Neural cell (in vitro differentiated cells): ENCODE measurements at regions not wholly inside any gene's neighbourhood (a gene's known extent, or its start where the extent isn't known, plus 50 kb on each side); places are given as distances from the start of the nearest gene placed in this dataset.

Experiments used
- H2AFZ ChIP-seq: fragments of 200-600, 300-800 bp; sonication (generic), shearing (Covaris generic); 2 replicates; pipeline ENCODE4 v1.6.0; 2014; ENCODE audit warnings: low read depth, mild to moderate bottlenecking, antibody characterized with exemption, low read length, moderate library complexity
- H3F3A ChIP-seq: fragments of 200-600 bp; shearing (Covaris generic); 2 replicates; pipeline ENCODE4 v1.6.1; 2016; ENCODE audit warnings: mild to moderate bottlenecking, moderate library complexity, mixed read lengths, antibody characterized with exemption, low read length; ENCODE audit not compliant: insufficient read depth, poor library complexity, severe bottlenecking
- H3K27ac ChIP-seq: fragments of 200-600, 300-800 bp; sonication (generic), shearing (Covaris generic); 2 replicates; pipeline ENCODE4 v1.5.1; 2014; ENCODE audit warnings: mild to moderate bottlenecking, low read length, moderate library complexity
- H3K27me3 ChIP-seq: fragments of 300-800, 200-600 bp; sonication (generic), shearing (Covaris generic); 2 replicates; pipeline ENCODE4 v1.6.0; 2014; ENCODE audit warnings: mild to moderate bottlenecking, low read depth, low read length, moderate library complexity; ENCODE audit not compliant: insufficient read depth
- H3K36me3 ChIP-seq: fragments of 300-800, 200-600 bp; sonication (generic), shearing (Covaris generic); 2 replicates; pipeline ENCODE4 v1.5.1; 2014; ENCODE audit warnings: mild to moderate bottlenecking, antibody characterized with exemption, low read length, moderate library complexity; ENCODE audit not compliant: insufficient read depth
- H3K4me2 ChIP-seq: fragments of 300-800, 200-600 bp; sonication (generic), shearing (Covaris generic); 2 replicates; pipeline ENCODE4 v1.6.0; 2014; ENCODE audit warnings: mild to moderate bottlenecking, low read length
- H3K4me3 ChIP-seq: fragments of 300-800, 200-600 bp; sonication (generic), shearing (Covaris generic); 2 replicates; pipeline ENCODE4 v1.5.1; 2014; ENCODE audit warnings: mild to moderate bottlenecking, low read length, moderate library complexity
- H3K79me2 ChIP-seq: fragments of 200-600 bp; shearing (Covaris generic); replicated peaks from 2 replicates; pipeline ENCODE4 v1.6.0; 2014; ENCODE audit warnings: mild to moderate bottlenecking, low read length, moderate library complexity; ENCODE audit not compliant: insufficient read depth
- H3K9ac ChIP-seq: fragments of 300-800, 200-600 bp; sonication (generic), shearing (Covaris generic); 2 replicates; pipeline ENCODE4 v1.6.1; 2016; ENCODE audit warnings: mild to moderate bottlenecking, low read length, mixed read lengths
- H3K9me2 ChIP-seq: fragments of 200-600 bp; shearing (Covaris generic); 2 replicates; pipeline ENCODE4 v1.6.1; 2016; ENCODE audit warnings: mild to moderate bottlenecking, low read length, mixed read lengths; ENCODE audit not compliant: insufficient read depth
- H3K9me3 ChIP-seq: fragments of 200-600, 300-800 bp; sonication (generic), shearing (Covaris generic); 2 replicates; pipeline ENCODE4 v1.6.1; 2016; ENCODE audit warnings: mild to moderate bottlenecking, mixed run types, low read length, moderate library complexity, mixed read lengths
- H4K20me1 ChIP-seq: fragments of 200-600 bp; shearing (Covaris generic); 2 replicates; pipeline ENCODE4 v1.6.1; 2016; ENCODE audit warnings: mild to moderate bottlenecking, mixed run types; ENCODE audit not compliant: insufficient read depth
- EP300 ChIP-seq: fragments of 450-650 bp; conservative IDR thresholded peaks from 2 replicates; pipeline ENCODE4 v1.6.1; 2014; ENCODE audit warnings: antibody characterized with exemption, mild to moderate bottlenecking, moderate library complexity; ENCODE audit not compliant: poor library complexity, severe bottlenecking
- EZH2 ChIP-seq: fragments of 200-600, 300-800 bp; shearing (Covaris generic), sonication (generic); IDR thresholded peaks from 2 replicates; pipeline ENCODE4 v1.6.1; 2014; ENCODE audit warnings: antibody characterized with exemption, low read length, borderline replicate concordance, mild to moderate bottlenecking; ENCODE audit not compliant: insufficient read depth, poor library complexity, severe bottlenecking
- MXI1 ChIP-seq: fragments of 450-650 bp; conservative IDR thresholded peaks from 2 replicates; pipeline ENCODE4 v1.6.1; 2014; ENCODE audit warnings: antibody characterized with exemption, mild to moderate bottlenecking; ENCODE audit not compliant: poor library complexity, severe bottlenecking
- POLR2AphosphoS5 ChIP-seq: IDR thresholded peaks from 2 replicates; pipeline ENCODE4 v1.6.1; 2012
- RAD21 ChIP-seq: fragments of 450-650 bp; conservative IDR thresholded peaks from 2 replicates; pipeline ENCODE4 v1.6.1; 2014; ENCODE audit warnings: antibody characterized with exemption, mild to moderate bottlenecking, moderate library complexity
- SMC3 ChIP-seq: fragments of 450-650 bp; conservative IDR thresholded peaks from 2 replicates; pipeline ENCODE4 v1.6.1; 2014; ENCODE audit warnings: antibody characterized with exemption, mild to moderate bottlenecking, moderate library complexity; ENCODE audit not compliant: poor library complexity
- TAF1 ChIP-seq: IDR thresholded peaks from 2 replicates; pipeline ENCODE4 v1.6.1; 2012; ENCODE audit warnings: low read depth
- TF ChIP-seq, protein P1 (sequence below): fragments of 450-650 bp; IDR thresholded peaks from 2 replicates; pipeline ENCODE4 v1.5.1; 2014; ENCODE audit warnings: antibody characterized with exemption, mild to moderate bottlenecking, moderate library complexity; ENCODE audit not compliant: poor library complexity, severe bottlenecking
- TF ChIP-seq, protein P2 (sequence below): IDR thresholded peaks from 2 replicates; pipeline ENCODE4 v1.6.1; 2012; ENCODE audit warnings: borderline replicate concordance

DNA sequence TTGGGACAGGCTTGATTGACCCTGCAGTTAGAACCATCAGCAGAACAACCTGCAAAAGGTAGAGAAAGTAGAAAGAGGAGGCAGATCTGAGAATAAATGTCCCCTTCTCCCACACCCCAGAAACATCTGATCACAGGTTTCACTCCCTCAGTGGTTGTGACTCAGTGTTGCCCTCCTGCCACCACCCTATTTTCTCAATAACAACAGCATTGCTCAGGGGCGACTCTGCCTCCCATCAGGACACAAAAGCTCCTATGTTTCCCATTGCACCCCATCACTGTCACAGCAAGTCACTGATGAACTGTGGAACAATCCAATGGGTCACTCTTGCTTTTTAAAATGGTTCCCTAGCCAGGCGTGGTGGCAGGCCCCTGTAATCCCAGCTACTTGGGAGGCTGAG is 110.2 kb downstream of the RASSF10 start:
- no peaks in the 10 kb centered on the region for H3K36me3 ChIP-seq
- no peaks in the 10 kb centered on the region for H3K9me2 ChIP-seq
- no peaks in the 10 kb centered on the region for H3K9me3 ChIP-seq
- H3K79me2 ChIP-seq: no peaks in the 10 kb centered on the region
- H2AFZ ChIP-seq: no peak overlapping the region
- no peaks in the 10 kb centered on the region for H3K27me3 ChIP-seq
- H4K20me1 ChIP-seq: no peaks in the 10 kb centered on the region
- H3F3A ChIP-seq: no peaks in the 10 kb centered on the region
- H3K27ac ChIP-seq: no peak overlapping the region
- H3K4me2 ChIP-seq: no peak overlapping the region
- no peak overlapping the region for H3K9ac ChIP-seq
- no peak overlapping the region for H3K4me3 ChIP-seq
- TF ChIP-seq MXI1: no peak
- TF ChIP-seq EZH2: no peak
- TF ChIP-seq, protein P1, sequence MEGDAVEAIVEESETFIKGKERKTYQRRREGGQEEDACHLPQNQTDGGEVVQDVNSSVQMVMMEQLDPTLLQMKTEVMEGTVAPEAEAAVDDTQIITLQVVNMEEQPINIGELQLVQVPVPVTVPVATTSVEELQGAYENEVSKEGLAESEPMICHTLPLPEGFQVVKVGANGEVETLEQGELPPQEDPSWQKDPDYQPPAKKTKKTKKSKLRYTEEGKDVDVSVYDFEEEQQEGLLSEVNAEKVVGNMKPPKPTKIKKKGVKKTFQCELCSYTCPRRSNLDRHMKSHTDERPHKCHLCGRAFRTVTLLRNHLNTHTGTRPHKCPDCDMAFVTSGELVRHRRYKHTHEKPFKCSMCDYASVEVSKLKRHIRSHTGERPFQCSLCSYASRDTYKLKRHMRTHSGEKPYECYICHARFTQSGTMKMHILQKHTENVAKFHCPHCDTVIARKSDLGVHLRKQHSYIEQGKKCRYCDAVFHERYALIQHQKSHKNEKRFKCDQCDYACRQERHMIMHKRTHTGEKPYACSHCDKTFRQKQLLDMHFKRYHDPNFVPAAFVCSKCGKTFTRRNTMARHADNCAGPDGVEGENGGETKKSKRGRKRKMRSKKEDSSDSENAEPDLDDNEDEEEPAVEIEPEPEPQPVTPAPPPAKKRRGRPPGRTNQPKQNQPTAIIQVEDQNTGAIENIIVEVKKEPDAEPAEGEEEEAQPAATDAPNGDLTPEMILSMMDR: no peak
- TF ChIP-seq RAD21: no peak
- no peak for TF ChIP-seq POLR2AphosphoS5
- TF ChIP-seq, protein P2, sequence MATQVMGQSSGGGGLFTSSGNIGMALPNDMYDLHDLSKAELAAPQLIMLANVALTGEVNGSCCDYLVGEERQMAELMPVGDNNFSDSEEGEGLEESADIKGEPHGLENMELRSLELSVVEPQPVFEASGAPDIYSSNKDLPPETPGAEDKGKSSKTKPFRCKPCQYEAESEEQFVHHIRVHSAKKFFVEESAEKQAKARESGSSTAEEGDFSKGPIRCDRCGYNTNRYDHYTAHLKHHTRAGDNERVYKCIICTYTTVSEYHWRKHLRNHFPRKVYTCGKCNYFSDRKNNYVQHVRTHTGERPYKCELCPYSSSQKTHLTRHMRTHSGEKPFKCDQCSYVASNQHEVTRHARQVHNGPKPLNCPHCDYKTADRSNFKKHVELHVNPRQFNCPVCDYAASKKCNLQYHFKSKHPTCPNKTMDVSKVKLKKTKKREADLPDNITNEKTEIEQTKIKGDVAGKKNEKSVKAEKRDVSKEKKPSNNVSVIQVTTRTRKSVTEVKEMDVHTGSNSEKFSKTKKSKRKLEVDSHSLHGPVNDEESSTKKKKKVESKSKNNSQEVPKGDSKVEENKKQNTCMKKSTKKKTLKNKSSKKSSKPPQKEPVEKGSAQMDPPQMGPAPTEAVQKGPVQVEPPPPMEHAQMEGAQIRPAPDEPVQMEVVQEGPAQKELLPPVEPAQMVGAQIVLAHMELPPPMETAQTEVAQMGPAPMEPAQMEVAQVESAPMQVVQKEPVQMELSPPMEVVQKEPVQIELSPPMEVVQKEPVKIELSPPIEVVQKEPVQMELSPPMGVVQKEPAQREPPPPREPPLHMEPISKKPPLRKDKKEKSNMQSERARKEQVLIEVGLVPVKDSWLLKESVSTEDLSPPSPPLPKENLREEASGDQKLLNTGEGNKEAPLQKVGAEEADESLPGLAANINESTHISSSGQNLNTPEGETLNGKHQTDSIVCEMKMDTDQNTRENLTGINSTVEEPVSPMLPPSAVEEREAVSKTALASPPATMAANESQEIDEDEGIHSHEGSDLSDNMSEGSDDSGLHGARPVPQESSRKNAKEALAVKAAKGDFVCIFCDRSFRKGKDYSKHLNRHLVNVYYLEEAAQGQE: no peak
- no peak for TF ChIP-seq EP300
- no peak for TF ChIP-seq TAF1
- no peak for TF ChIP-seq SMC3

DNA sequence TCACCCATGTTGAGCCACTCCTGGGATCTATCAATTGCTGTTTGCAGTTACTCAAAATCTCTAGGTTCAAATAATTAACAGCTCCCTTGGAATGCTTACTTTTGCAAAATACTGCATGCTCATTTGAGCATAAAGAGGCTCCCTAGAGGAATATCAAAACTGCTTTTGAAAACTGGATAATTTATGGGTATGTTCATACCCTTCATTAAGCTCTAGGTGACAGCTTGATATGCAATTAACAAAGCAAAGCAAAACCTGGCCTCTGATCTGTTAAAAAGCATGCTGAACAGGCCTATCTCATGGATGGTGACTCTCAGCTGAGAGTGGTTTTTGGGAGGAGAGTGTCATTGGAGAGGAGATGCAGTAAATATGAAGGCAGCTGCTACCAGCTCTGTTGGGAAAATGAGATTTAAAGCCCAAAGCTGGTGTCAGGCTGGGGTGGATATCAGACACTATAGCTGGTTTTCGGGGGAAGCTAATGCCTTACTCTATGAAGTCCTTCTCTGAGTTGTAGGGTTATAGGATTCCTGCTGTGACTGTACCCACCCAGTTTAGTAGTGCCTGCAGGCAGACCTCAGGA is 110.9 kb downstream of the RASSF10 start:
- H3K79me2 ChIP-seq: no peaks in the 10 kb centered on the region
- H2AFZ ChIP-seq: no peak overlapping the region
- no peak overlapping the region for H3K9ac ChIP-seq
- no peaks in the 10 kb centered on the region for H3K9me3 ChIP-seq
- no peaks in the 10 kb centered on the region for H3K36me3 ChIP-seq
- H3K27ac ChIP-seq: no peak overlapping the region
- H3K4me2 ChIP-seq: no peak overlapping the region
- TF ChIP-seq, protein P2: no peak
- TF ChIP-seq EP300 (no peak), EZH2 (no peak), TAF1 (no peak), SMC3 (no peak), MXI1 (no peak), POLR2AphosphoS5 (no peak), RAD21 (no peak)
- TF ChIP-seq, protein P1: no peak
- no peaks in the 10 kb centered on the region for H3K9me2 ChIP-seq
- no peaks in the 10 kb centered on the region for H3F3A ChIP-seq
- H3K27me3 ChIP-seq: no peaks in the 10 kb centered on the region
- no peaks in the 10 kb centered on the region for H4K20me1 ChIP-seq
- H3K4me3 ChIP-seq: no peak overlapping the region
